Neural cell (in vitro differentiated cells): ENCODE measurements at regions not wholly inside any gene's neighbourhood (a gene's known extent, or its start where the extent isn't known, plus 50 kb on each side); places are given as distances from the start of the nearest gene placed in this dataset.
A peak's percentile ranks its signal among the peaks of the same experiment; 100 is the strongest.

Source experiments
- H2AFZ ChIP-seq: fragments of 200-600, 300-800 bp; sonication (generic), shearing (Covaris generic); 2 replicates; pipeline ENCODE4 v1.6.0; 2014; ENCODE audit warnings: low read depth, mild to moderate bottlenecking, antibody characterized with exemption, low read length, moderate library complexity
- H3F3A ChIP-seq: fragments of 200-600 bp; shearing (Covaris generic); 2 replicates; pipeline ENCODE4 v1.6.1; 2016; ENCODE audit warnings: mild to moderate bottlenecking, moderate library complexity, mixed read lengths, antibody characterized with exemption, low read length; ENCODE audit not compliant: insufficient read depth, poor library complexity, severe bottlenecking
- H3K27ac ChIP-seq: fragments of 200-600, 300-800 bp; sonication (generic), shearing (Covaris generic); 2 replicates; pipeline ENCODE4 v1.5.1; 2014; ENCODE audit warnings: mild to moderate bottlenecking, low read length, moderate library complexity
- H3K27me3 ChIP-seq: fragments of 300-800, 200-600 bp; sonication (generic), shearing (Covaris generic); 2 replicates; pipeline ENCODE4 v1.6.0; 2014; ENCODE audit warnings: mild to moderate bottlenecking, low read depth, low read length, moderate library complexity; ENCODE audit not compliant: insufficient read depth
- H3K36me3 ChIP-seq: fragments of 300-800, 200-600 bp; sonication (generic), shearing (Covaris generic); 2 replicates; pipeline ENCODE4 v1.5.1; 2014; ENCODE audit warnings: mild to moderate bottlenecking, antibody characterized with exemption, low read length, moderate library complexity; ENCODE audit not compliant: insufficient read depth
- H3K4me2 ChIP-seq: fragments of 300-800, 200-600 bp; sonication (generic), shearing (Covaris generic); 2 replicates; pipeline ENCODE4 v1.6.0; 2014; ENCODE audit warnings: mild to moderate bottlenecking, low read length
- H3K4me3 ChIP-seq: fragments of 300-800, 200-600 bp; sonication (generic), shearing (Covaris generic); 2 replicates; pipeline ENCODE4 v1.5.1; 2014; ENCODE audit warnings: mild to moderate bottlenecking, low read length, moderate library complexity
- H3K79me2 ChIP-seq: fragments of 200-600 bp; shearing (Covaris generic); replicated peaks from 2 replicates; pipeline ENCODE4 v1.6.0; 2014; ENCODE audit warnings: mild to moderate bottlenecking, low read length, moderate library complexity; ENCODE audit not compliant: insufficient read depth
- H3K9ac ChIP-seq: fragments of 300-800, 200-600 bp; sonication (generic), shearing (Covaris generic); 2 replicates; pipeline ENCODE4 v1.6.1; 2016; ENCODE audit warnings: mild to moderate bottlenecking, low read length, mixed read lengths
- H3K9me2 ChIP-seq: fragments of 200-600 bp; shearing (Covaris generic); 2 replicates; pipeline ENCODE4 v1.6.1; 2016; ENCODE audit warnings: mild to moderate bottlenecking, low read length, mixed read lengths; ENCODE audit not compliant: insufficient read depth
- H3K9me3 ChIP-seq: fragments of 200-600, 300-800 bp; sonication (generic), shearing (Covaris generic); 2 replicates; pipeline ENCODE4 v1.6.1; 2016; ENCODE audit warnings: mild to moderate bottlenecking, mixed run types, low read length, moderate library complexity, mixed read lengths
- H4K20me1 ChIP-seq: fragments of 200-600 bp; shearing (Covaris generic); 2 replicates; pipeline ENCODE4 v1.6.1; 2016; ENCODE audit warnings: mild to moderate bottlenecking, mixed run types; ENCODE audit not compliant: insufficient read depth
- CTCF ChIP-seq: fragments of 450-650 bp; IDR thresholded peaks from 2 replicates; pipeline ENCODE4 v1.5.1; 2014; ENCODE audit warnings: antibody characterized with exemption, mild to moderate bottlenecking, moderate library complexity; ENCODE audit not compliant: poor library complexity, severe bottlenecking
- EP300 ChIP-seq: fragments of 450-650 bp; conservative IDR thresholded peaks from 2 replicates; pipeline ENCODE4 v1.6.1; 2014; ENCODE audit warnings: antibody characterized with exemption, mild to moderate bottlenecking, moderate library complexity; ENCODE audit not compliant: poor library complexity, severe bottlenecking
- EZH2 ChIP-seq: fragments of 200-600, 300-800 bp; shearing (Covaris generic), sonication (generic); IDR thresholded peaks from 2 replicates; pipeline ENCODE4 v1.6.1; 2014; ENCODE audit warnings: antibody characterized with exemption, low read length, borderline replicate concordance, mild to moderate bottlenecking; ENCODE audit not compliant: insufficient read depth, poor library complexity, severe bottlenecking
- MXI1 ChIP-seq: fragments of 450-650 bp; conservative IDR thresholded peaks from 2 replicates; pipeline ENCODE4 v1.6.1; 2014; ENCODE audit warnings: antibody characterized with exemption, mild to moderate bottlenecking; ENCODE audit not compliant: poor library complexity, severe bottlenecking
- POLR2AphosphoS5 ChIP-seq: IDR thresholded peaks from 2 replicates; pipeline ENCODE4 v1.6.1; 2012
- RAD21 ChIP-seq: fragments of 450-650 bp; conservative IDR thresholded peaks from 2 replicates; pipeline ENCODE4 v1.6.1; 2014; ENCODE audit warnings: antibody characterized with exemption, mild to moderate bottlenecking, moderate library complexity
- REST ChIP-seq: IDR thresholded peaks from 2 replicates; pipeline ENCODE4 v1.6.1; 2012; ENCODE audit warnings: borderline replicate concordance
- SMC3 ChIP-seq: fragments of 450-650 bp; conservative IDR thresholded peaks from 2 replicates; pipeline ENCODE4 v1.6.1; 2014; ENCODE audit warnings: antibody characterized with exemption, mild to moderate bottlenecking, moderate library complexity; ENCODE audit not compliant: poor library complexity
- TAF1 ChIP-seq: IDR thresholded peaks from 2 replicates; pipeline ENCODE4 v1.6.1; 2012; ENCODE audit warnings: low read depth

DNA sequence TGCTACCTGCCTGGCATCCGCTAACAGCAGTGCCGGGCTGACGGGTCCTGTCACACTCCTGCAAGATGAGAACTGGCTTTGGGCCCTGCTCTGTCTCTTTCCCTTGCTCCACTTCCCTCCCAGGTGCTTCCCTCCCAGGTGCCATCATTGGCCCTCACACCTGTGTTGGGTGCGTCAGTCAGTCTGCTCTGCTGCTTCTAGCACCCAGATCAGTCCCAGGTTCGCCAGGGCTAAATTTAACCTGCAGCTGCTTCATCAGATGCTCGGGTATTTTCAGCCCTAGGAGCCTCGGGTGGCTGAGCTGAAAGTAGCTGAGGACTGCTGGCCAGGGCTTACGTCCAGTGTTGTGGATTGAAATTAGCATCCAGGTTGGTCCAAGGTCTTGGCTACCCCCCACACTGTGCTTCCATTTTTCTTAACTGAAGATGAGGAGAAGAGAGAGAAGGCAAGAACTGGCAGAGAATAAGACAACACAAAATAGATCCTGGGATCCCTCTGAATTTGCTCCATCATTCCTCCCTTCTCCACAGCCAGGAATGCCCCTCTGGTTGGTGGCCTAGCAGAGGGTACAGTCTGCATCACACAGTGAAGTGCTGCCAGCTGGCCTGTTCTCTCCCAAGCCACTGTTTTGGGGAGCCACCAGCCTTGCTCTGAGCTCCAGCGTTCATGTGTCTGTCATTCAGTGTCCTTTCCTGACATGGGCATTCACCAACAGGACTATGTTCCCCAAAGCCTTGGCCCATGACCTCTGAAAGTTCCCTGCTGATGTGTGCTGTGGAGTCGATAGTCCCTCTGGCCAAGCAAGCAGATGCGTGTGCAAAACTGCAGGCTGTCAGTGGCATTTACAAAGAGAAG is 65.9 kb upstream of the SYPL1 start:
- Histone ChIP-seq H3K9me3 (no peaks in the 10 kb centered on the region), H3K36me3 (no peaks in the 10 kb centered on the region), H2AFZ (no peak overlapping the region), H3K79me2 (no peaks in the 10 kb centered on the region), H3K27me3 (no peaks in the 10 kb centered on the region), H3K9ac (no peak overlapping the region), H3K4me3 (no peak overlapping the region), H3F3A (no peaks in the 10 kb centered on the region), H4K20me1 (no peaks in the 10 kb centered on the region), H3K9me2 (no peaks in the 10 kb centered on the region), H3K27ac (no peak overlapping the region), H3K4me2 (no peak overlapping the region)
- no peak for TF ChIP-seq RAD21

DNA sequence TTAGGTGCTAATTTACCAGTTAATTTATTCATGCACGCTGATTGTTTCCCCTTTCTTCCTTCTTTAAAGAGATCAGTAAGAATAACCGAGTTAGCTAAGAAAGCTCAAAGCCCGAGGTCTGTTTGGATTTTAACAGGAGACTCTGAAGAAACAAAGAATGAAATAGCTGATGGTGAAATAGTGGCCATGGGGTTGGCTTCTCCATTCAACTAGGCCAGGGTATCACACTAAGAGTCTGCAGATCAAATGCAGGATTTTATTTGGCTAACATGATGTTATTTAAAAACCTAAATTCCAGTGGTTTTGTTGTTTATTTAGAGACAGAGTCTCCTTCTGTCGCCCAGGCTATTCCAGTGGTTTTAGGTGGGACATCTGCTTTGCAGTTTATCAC is 65.2 kb upstream of the SYPL1 start:
- H3K9me2 ChIP-seq = no peaks in the 10 kb centered on the region
- H3K27me3 ChIP-seq = no peaks in the 10 kb centered on the region
- H3K4me3 ChIP-seq = no peak overlapping the region
- TF ChIP-seq EZH2 (no peak), EP300 (no peak), MXI1 (no peak), REST (no peak), TAF1 (no peak), SMC3 (no peak), POLR2AphosphoS5 (no peak)
- no peak overlapping the region for H3K9ac ChIP-seq
- no peak overlapping the region for H2AFZ ChIP-seq
- no peak overlapping the region for H3K4me2 ChIP-seq
- no peaks in the 10 kb centered on the region for H4K20me1 ChIP-seq
- H3F3A ChIP-seq = no peaks in the 10 kb centered on the region
- H3K79me2 ChIP-seq = no peaks in the 10 kb centered on the region
- H3K36me3 ChIP-seq = no peaks in the 10 kb centered on the region
- H3K9me3 ChIP-seq = no peaks in the 10 kb centered on the region
- no peak overlapping the region for H3K27ac ChIP-seq

- Histone ChIP-seq H3K79me2 (no peaks in the 10 kb centered on the region), H3K4me2 (no peak overlapping the region), H3F3A (no peaks in the 10 kb centered on the region), H2AFZ (no peak overlapping the region), H3K4me3 (no peak overlapping the region), H3K27ac (no peak overlapping the region), H3K36me3 (no peaks in the 10 kb centered on the region), H3K27me3 (no peaks in the 10 kb centered on the region), H3K9me3 (no peaks in the 10 kb centered on the region), H3K9me2 (no peaks in the 10 kb centered on the region), H3K9ac (no peak overlapping the region), H4K20me1 (no peaks in the 10 kb centered on the region)
- TF ChIP-seq SMC3 = peak; percentile 69
- TF ChIP-seq EZH2 = no peak
- TF ChIP-seq RAD21 = peak; percentile 78
- no peak for TF ChIP-seq REST
- no peak for TF ChIP-seq EP300
- peak; percentile 72 for TF ChIP-seq CTCF
- no peak for TF ChIP-seq POLR2AphosphoS5
- no peak for TF ChIP-seq TAF1
These were observed 64.5 kb upstream of the SYPL1 start for GRCh38 chr7:106176414-106177299.
